K562 (cell line): ENCODE measurements at regions not wholly inside any gene's neighbourhood (a gene's known extent, or its start where the extent isn't known, plus 50 kb on each side); places are given as distances from the start of the nearest gene placed in this dataset.

ENCODE experiments used
- ATAC-seq: fragments of 200-7000 bp; cut with Tn5 transposase; 3 replicates; pipeline ENCODE4 v1.9.1; 2020; ENCODE audit warnings: moderate library complexity
- BruUV-seq: library from RNA; stranded (reverse); fragments of 400-500 nt; replicated peaks from 2 replicates; lab custom pipeline; 2021; lab: Mats Ljungman, UMichigan
- CTCF ChIA-PET: fragments of 300-600 bp; formaldehyde crosslinking; extraction: SDS; loops from one replicate; lab custom pipeline; 2021; ENCODE audit warnings: low intra/inter-chr PET ratio; lab: Yijun Ruan, JAX
- POLR2A ChIA-PET: fragments of 300-600, 350-650 bp; sonication (Branson Sonifier 250); formaldehyde crosslinking; extraction: SDS; loops from one replicate; lab custom pipeline; 2021; ENCODE audit warnings: antibody characterized with exemption, inconsistent platforms; lab: Yijun Ruan, JAX
- DNase-seq, 4 experiments: peaks; one replicate each; pipeline versions ENCODE4 v3.0.0 to v3.0.0-alpha.2; 2011 to 2018; ENCODE audit warnings: low spot score in 3 of 4, mixed read lengths in 3 of 4; ENCODE audit errors: extremely low read depth in 1 of 4
- FAIRE-seq: peaks from 2 replicates; lab custom pipeline; 2011; peaks lifted over from hg19 to GRCh38; lab: Jason Lieb, UNC
- H2AFZ ChIP-seq: 2 replicates; pipeline ENCODE4 v1.6.0; 2011; ENCODE audit warnings: low read depth, low read length, control low read depth, inconsistent platforms
- H3K27ac ChIP-seq: fragments of 200-600 bp; 3 replicates; pipeline ENCODE4 v1.8.0; 2011; ENCODE audit warnings: low read depth, mild to moderate bottlenecking, control low read depth, inconsistent platforms, low read length, moderate library complexity, mixed read lengths; ENCODE audit errors: extremely low read depth
- H3K27me3 ChIP-seq, 2 experiments: fragments of 300-600 bp in 1 of 2; 2 replicates in 1 of 2; 3 replicates in 1 of 2; pipeline versions ENCODE4 v1.6.0 to v1.8.0; 2011; ENCODE audit warnings: inconsistent platforms in 2 of 2, low read length in 2 of 2, mild to moderate bottlenecking in 1 of 2, mixed read lengths in 1 of 2, moderate library complexity in 1 of 2; ENCODE audit not compliant: control insufficient read depth in 2 of 2, insufficient read depth in 2 of 2
- H3K36me3 ChIP-seq: fragments of 300-600 bp; 3 replicates; pipeline ENCODE4 v1.8.0; 2011; ENCODE audit warnings: mild to moderate bottlenecking, low read length, inconsistent platforms; ENCODE audit not compliant: control insufficient read depth, insufficient read depth
- H3K4me1 ChIP-seq, 2 experiments: fragments of 200-600 bp in 1 of 2; replicated peaks in 1 of 2; 2 replicates in 1 of 2; 3 replicates in 1 of 2; pipeline versions ENCODE4 v1.5.1 to v1.8.0; 2011; ENCODE audit warnings: inconsistent platforms in 2 of 2, low read length in 2 of 2, mild to moderate bottlenecking in 1 of 2, mixed read lengths in 1 of 2, moderate library complexity in 1 of 2; ENCODE audit not compliant: control insufficient read depth in 2 of 2, insufficient read depth in 2 of 2
- H3K4me2 ChIP-seq: 2 replicates; pipeline ENCODE4 v1.6.1; 2011; ENCODE audit warnings: low read length, control low read depth, inconsistent platforms, mixed read lengths; ENCODE audit not compliant: insufficient read depth
- H3K4me3 ChIP-seq: fragments of 200-600 bp; sonication (generic), shearing (Covaris generic); 2 replicates; pipeline ENCODE4 v1.5.1; 2016; ENCODE audit warnings: control low read depth, inconsistent platforms
- H3K79me2 ChIP-seq: fragments of 200-600 bp; 3 replicates; pipeline ENCODE4 v1.8.0; 2011; ENCODE audit warnings: low read length, inconsistent platforms; ENCODE audit not compliant: control insufficient read depth, insufficient read depth
- H3K9ac ChIP-seq, 2 experiments: 2 replicates each; pipeline versions ENCODE4 v1.6.0 to v1.6.1; 2011; ENCODE audit warnings: low read depth in 2 of 2, low read length in 2 of 2, control low read depth in 1 of 2, inconsistent platforms in 1 of 2, mild to moderate bottlenecking in 1 of 2, mixed read lengths in 1 of 2; ENCODE audit not compliant: insufficient read depth in 1 of 2
- H3K9me1 ChIP-seq: one replicate; pipeline ENCODE4 v1.6.0; 2011; ENCODE audit warnings: inconsistent platforms, mild to moderate bottlenecking, low read length, moderate library complexity; ENCODE audit not compliant: control insufficient read depth, insufficient read depth
- H3K9me3 ChIP-seq: replicated peaks from 2 replicates; pipeline ENCODE4 v1.5.1; 2011; ENCODE audit warnings: low read depth, low read length, inconsistent platforms; ENCODE audit not compliant: control insufficient read depth, insufficient read depth
- H4K20me1 ChIP-seq: replicated peaks from 2 replicates; pipeline ENCODE4 v1.6.1; 2011; ENCODE audit warnings: low read length, inconsistent platforms, mixed read lengths; ENCODE audit not compliant: control insufficient read depth, insufficient read depth
- ETV1 ChIP-seq: fragments of 450-650 bp; conservative IDR thresholded peaks from 2 replicates; pipeline ENCODE4 v1.6.1; 2016; ENCODE audit warnings: missing genetic modification characterization, control low read depth, low read depth, missing compliant biosample characterization
- HDAC8 ChIP-seq: fragments of 450-650 bp; IDR thresholded peaks from 2 replicates; pipeline ENCODE4 v1.6.1; 2016; ENCODE audit warnings: mild to moderate bottlenecking, missing genetic modification characterization, moderate library complexity, missing compliant biosample characterization
- MEIS2 ChIP-seq: fragments of 450-650 bp; IDR thresholded peaks from 2 replicates; pipeline ENCODE4 v1.6.1; 2014; ENCODE audit warnings: mild to moderate bottlenecking; ENCODE audit not compliant: partially characterized antibody
- ZNF41 ChIP-seq: fragments of 250-450 bp; sonication (Bioruptor Pico); conservative IDR thresholded peaks from 2 replicates; pipeline ENCODE4 v1.4.0; 2020; ENCODE audit warnings: mild to moderate bottlenecking
- WGBS: fragments of 100-300 bp; shearing (Covaris generic); methylation state at CpG from one replicate; pipeline ENCODE4 v1.1.6; 2016; ENCODE audit warnings: low coverage, mixed read lengths; ENCODE audit not compliant: insufficient coverage; ENCODE audit errors: missing lambda C conversion rate; 5-methylcytosine and 5-hydroxymethylcytosine counted together
- in situ Hi-C: fragments of 300-500 bp; cut with MboI; formaldehyde crosslinking; loops from 4 replicates; pipeline ENCODE4 v1.15.0; 2018; ENCODE audit warnings: inconsistent platforms, mixed read lengths
- intact Hi-C: fragments of 100-400 bp; cut with micrococcal nuclease; formaldehyde crosslinking; loops from 2 replicates; pipeline ENCODE4 v1.14.2; 2022

DNA sequence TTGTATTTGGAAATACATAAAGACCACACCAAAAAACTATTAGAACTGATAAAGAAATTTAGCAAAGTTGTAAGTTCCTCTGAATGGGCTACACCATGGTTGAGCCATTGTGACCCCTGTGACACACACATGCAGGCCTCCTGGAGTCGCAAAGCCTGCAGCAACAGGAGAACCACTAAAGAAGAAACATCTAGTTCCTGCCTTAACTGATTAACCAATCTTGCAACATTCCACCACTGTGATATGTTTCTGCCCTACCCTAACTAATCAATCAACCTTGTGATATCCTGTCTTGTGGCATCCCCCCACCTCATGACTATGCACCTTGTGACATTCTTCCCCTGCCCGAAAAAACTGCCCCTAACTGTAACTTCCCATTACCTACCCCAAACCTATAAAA, 401.8 kb downstream of the PRDM5 start:
- CTCF ChIA-PET, result no interaction called here
- H3K4me3 ChIP-seq, result no peak overlapping the region
- no peak overlapping the region for H3K27ac ChIP-seq
- FAIRE-seq (no peak), ATAC-seq (no peak)
- H4K20me1 ChIP-seq, result no peaks in the 10 kb centered on the region
- H3K9ac ChIP-seq, result no peak overlapping the region
- no peaks in the 10 kb centered on the region for H3K4me1 ChIP-seq
- intact Hi-C loops, result no loop called here
- no peak overlapping the region for H3K4me2 ChIP-seq
- POLR2A ChIA-PET, result no interaction called here
- H3K79me2 ChIP-seq, result no peaks in the 10 kb centered on the region
- no peak overlapping the region for H2AFZ ChIP-seq
- no peaks in the 10 kb centered on the region for H3K36me3 ChIP-seq
- no peaks in the 10 kb centered on the region; the same call in 1 of the 2 replicates for H3K9me3 ChIP-seq
- 0% methylated on average over 2 of the region's 2 CpGs for whole genome bisulfite sequencing
- H3K9me1 ChIP-seq, result no peaks in the 10 kb centered on the region
- TF ChIP-seq MEIS2, result no peak
- TF ChIP-seq, all 486 proteins: peak for 0
- H3K27me3 ChIP-seq, result no peaks in the 10 kb centered on the region
- no peak for DNase-seq
- no TSS peak for BruUV-seq
- in situ Hi-C loops, result no loop called here

- Histone ChIP-seq H3K27ac (no peak overlapping the region), H3K79me2 (no peaks in the 10 kb centered on the region), H3K36me3 (no peaks in the 10 kb centered on the region), H3K27me3 (no peaks in the 10 kb centered on the region), H3K4me2 (no peak overlapping the region), H3K4me1 (no peaks in the 10 kb centered on the region), H3K9me3 (no peaks in the 10 kb centered on the region; the same call in 1 of the 2 replicates), H3K9ac (no peak overlapping the region), H4K20me1 (no peaks in the 10 kb centered on the region), H3K4me3 (no peak overlapping the region), H2AFZ (no peak overlapping the region), H3K9me1 (no peaks in the 10 kb centered on the region)
- BruUV-seq, result no TSS peak
- in situ Hi-C loops (no loop called here), intact Hi-C loops (no loop called here)
- POLR2A ChIA-PET, result no interaction called here
- FAIRE-seq, result no peak
- WGBS, result 3% methylated on average over 3 of the region's 3 CpGs
- peak in 2 of 4 experiments; percentile 6 to 7 for DNase-seq
- CTCF ChIA-PET, result no interaction called here
- TF ChIP-seq ETV1 (tag), result no peak
- no peak for TF ChIP-seq ZNF41 (CRISPR knock-in tag)
- TF ChIP-seq HDAC8, result no peak
- no peak for ATAC-seq
These were observed 404.6 kb downstream of the PRDM5 start for GRCh38 chr4:120517966-120518365.
